ENCODE measurements at regions not wholly inside any gene's neighbourhood (a gene's known extent, or its start where the extent isn't known, plus 50 kb on each side); places are given as distances from the start of the nearest gene placed in this dataset.

DNA sequence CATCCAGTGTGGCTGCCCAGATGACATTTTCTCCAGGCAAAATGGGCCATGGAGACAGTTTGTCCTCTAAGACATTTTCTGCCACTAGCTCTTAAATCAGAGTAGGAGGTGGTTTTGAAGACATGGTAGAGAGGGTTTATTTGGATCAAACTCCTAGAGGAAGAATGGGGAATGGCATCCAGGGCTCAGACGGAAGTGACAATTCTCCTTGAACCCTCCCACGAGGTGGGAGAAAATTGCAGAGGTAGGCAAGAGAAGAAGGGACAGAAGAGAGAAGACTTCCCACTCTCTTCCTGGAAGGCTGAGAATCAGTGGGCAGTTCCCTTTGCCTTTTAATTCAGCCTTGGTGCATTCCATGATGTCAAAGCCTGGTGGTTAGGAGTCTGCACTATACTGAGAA lies 194.0 kb downstream of the SMIM20 start:
- no peak for DNase-seq

DNA sequence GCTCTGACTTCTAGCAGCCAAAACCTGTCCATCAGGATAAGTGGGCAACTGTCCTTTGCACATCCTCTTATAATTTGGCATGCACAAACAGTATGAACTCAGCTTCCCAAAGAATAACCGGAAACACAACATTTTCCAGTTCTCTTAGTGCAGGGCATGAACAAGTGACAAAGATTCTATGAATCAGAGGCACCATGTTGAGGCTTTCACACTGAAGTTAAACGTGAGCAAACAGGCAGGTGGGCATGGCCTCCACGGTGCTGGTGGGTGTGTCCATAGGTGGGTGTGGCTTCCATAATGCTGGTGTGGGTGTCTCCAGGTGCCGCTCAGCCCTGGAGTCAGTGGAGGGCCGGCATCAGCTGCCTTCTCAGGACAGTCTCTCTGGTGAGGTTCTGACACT lies 196.5 kb downstream of the SMIM20 start:
- no peak for DNase-seq

DNA sequence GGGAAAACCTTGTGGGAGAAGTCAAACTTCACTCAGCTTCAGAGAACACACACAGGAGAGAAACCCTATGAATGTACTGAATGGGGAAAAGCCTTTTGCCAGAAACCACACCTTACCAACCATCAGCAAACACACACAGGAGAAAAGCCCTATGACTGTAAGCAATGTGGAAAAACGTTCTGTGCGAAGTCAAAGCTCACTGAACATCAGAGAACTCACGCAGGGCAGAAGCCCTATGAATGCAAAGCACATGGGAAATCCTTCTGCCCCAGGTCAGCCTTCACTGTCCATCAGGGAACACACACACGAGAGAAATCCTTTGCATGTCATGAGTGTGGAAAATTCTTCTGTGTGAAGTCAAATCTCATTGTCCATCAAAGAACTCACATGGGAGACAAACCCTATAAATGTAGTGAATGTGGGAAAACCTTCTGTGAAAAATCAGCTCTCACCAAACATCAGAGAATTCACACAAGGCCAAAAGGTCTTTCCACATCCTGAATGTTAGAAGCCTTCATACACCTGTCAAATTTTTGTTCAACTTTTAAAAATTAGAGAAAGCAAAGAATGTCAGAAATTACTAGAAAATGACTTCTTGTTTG lies 199.4 kb downstream of the SMIM20 start:
- DNase-seq, result no peak

DNA sequence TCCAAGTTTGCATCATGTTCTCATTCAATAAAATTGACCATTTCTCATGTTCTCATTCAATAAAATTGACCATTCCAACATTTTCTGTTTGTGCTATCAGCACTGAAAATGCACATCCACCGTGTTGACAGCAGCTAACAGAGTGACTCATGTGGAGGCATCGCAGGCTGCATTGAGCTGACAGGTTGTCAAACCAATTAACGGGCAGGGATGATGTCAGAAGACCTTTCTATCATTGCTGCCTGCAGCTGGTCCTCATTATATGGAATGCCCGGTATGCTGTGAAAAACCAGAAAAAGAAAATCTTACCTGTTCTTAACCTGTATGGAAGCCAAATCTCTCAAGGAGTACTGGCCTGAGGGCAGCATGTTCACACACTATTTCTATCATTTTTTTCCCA lies 202.0 kb downstream of the SMIM20 start:
- no peak for DNase-seq

DNA sequence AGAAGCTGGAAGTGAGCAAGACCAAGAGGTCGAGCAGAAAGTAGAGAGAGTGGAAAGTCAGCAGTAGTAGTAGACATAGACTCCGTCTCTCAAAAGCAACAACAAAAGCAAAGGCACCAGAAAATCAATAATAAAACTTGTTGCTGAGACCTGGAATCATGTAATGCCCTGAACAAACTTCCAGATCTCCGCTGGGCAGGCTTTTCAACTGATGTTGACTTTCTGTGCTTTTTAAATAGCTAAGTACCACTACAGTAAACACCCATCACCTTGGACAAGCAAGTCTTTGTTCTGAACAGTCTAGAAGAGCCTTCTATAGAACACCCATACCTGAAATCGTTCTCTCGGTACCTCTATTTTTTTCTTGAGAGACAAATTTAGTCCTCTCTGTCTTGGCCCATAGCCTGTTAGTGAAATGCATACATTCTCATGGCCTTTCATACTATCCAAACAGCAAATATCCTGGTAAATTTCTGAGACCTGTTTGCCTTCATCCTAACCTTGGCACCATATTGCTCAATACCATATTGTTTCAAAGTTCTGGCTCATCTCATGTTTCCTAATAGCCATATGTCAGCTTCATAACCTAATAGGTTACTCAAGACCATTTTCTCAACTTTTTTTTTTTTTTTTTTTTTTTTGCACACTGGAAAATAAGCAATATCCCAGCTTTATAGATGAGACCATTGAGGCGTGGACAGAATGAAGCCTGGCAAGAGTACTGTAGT lies 200.6 kb upstream of the RBPJ start:
- no peak for DNase-seq

DNA sequence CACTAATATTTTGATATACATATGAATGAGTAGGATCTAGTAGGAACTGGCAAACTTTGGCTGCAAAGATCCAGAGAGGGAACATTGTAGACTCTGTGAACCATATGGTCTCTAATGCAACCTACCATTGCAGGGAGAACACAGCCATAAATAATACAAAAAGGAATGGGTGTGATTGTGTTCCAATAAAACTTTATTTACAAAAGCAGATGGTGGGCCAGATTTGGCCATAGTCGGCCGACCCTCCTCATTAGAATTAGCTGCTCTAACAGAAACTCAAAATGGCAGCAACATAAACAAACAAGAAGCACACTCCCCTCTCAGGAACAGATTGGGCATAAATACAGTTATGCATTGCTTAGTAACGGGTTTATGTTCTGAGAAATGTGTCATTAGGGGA lies 198.1 kb upstream of the RBPJ start:
- DNase-seq, result no peak

DNA sequence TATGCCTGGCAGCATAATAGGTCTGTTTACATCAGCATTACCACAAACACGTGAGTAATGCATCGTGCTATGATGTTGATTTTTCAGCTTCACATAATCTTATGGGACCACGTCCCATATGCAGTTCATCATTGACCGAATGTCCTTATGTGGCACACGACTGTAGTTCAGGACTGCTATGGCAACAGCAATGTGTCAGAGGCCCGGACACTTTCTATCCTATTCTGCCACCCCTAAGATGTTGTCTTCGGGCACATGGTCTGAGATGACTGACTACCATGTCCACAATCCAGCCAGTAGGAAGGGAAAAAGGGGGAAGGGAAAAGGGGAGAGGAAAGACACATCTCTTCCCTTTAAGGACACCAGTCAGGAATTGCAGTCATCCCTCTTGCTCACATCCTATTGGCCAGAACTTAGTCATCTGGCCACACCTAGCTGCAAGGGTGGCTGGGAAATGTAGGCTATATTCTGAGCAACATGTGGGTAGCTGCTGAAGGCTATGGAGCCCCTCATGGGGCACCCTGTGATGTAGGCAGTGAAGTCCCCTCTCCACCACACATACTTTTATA lies 196.0 kb upstream of the RBPJ start:
- DNase-seq, result no peak

DNA sequence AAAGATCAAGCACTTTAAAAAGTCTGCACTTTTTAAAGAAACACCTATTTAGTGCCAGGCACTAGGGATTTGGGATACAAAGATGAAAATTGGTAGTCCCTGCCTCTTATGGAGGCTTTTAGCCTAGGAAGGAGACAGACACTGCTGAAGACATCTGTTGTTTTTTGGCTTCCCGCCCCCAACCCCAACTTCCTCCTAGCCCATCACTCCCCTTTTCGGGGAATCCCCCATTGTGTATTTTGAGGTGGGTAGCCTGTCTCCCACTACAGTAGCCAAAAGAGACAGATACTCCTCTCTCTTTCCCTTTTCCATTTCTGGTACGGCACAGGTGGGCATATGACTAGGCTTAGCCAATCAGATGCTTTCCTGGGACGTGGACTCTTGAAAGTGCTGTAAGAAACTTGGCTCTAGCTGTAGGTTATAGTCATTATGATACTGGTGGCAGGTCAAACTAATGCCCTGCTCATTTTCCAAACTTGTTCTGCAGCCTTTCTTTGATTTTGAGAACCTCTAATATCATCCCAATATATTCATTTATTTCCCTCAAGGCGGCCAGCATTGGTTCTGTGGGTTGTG lies 194.6 kb upstream of the RBPJ start:
- DNase-seq, result no peak

DNA sequence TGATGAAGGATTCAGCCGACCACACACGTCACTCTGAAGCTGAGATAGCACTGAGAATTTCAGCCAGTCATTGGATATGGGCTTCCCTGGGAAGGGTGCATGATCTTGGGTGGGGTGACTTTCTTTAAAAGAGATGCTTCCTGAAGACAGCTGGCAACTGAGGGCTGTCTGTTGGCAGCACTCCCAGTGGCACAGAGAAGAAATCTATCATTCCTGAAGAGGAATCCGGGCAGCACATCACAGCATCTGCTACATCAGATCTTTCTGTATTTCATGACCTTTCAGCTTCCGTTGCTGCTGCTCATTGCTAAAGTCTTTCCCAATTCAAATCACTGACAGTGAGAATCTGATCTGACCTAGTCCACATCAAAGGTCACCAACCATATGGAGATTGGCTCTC lies 193.8 kb upstream of the RBPJ start:
- no peak for DNase-seq

DNA sequence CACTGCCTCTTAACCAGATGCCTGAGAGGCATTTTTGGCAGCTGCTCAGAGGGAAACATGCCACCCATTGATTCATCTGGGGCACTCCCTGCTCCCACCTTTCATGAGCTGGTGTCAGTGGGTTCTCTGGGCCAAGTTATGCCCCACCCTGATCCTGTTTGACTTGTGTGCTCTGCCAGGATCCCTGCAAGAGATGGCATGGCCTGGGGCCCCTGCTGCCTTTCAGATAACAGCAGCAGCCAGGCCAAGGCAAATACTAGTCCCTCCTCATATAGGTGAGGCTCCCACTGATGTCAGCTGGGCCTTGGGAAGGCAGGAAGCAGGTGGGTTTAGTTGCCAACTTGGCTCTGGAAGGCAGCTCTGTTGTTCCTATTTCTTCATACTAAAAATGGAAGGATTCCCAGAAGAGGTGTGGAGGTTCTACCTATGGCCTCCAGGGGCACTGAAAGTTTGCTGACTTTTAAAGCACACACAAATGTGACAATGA lies 192.9 kb upstream of the RBPJ start:
- no peak for DNase-seq

DNA sequence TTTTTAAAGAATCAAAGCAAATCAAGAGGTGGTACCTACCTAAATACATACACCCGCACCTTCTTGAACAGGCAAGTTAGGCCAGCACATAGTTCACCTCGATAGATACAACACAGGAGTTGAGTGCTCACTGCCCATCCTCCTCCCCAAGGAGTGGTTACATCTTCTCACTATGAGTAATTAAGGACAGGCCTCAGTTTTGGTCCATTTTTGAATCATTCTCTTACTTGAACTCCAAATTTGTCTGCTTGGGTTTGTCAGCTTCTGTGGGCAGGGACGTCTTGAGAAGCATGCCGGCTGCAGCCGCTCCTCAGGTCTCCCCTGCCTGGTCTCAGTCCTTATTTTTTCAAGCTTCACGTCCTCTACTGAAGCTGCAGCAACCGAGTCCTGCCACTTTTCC lies 190.6 kb upstream of the RBPJ start:
- DNase-seq, result no peak

DNA sequence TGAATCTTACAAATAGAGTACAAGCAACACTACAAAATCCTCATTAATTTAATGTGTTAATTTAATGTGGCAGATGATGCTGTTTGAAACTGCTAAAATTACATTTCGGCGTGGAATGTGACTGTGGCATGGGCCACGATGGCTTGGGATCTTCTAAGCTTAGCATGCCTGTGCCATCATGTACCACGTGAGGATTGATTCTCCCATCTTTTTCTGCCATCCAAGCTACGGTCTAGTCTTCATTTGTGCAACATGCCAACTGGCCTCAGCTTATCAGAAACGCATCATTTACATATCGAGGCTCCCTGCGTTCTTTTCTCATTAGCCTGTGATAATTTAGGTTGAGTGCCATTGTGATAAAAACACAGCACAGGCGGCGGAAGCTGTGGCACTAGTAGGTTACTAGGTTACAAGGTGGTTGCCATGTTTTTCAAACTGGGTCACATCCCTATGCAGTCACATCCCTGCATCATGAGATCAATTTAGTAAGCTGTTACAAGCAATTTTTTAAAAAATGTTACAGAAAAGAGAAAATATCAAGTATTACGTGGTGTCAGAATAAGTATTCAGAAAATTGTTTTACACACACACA lies 189.9 kb upstream of the RBPJ start:
- DNase-seq, result no peak

DNA sequence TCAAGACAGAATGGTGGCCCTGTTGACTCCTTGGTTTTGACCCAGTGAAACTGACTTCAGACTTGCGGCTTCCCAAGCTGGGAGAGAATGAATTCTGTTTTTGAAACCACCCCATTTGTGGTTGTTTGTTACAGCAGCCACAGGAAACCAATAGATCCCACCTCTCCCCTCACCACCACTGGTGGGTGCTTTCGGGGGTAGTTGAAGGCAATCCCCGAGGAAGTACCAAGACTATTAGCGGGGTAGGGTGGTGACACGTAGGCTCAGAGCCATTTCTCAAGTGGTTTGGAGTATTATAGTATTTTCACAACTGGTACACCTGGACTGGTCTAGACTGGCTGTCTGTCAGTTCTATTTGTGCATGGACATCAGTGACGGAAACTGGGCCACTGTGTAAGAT lies 189.1 kb upstream of the RBPJ start:
- DNase-seq, result no peak

DNA sequence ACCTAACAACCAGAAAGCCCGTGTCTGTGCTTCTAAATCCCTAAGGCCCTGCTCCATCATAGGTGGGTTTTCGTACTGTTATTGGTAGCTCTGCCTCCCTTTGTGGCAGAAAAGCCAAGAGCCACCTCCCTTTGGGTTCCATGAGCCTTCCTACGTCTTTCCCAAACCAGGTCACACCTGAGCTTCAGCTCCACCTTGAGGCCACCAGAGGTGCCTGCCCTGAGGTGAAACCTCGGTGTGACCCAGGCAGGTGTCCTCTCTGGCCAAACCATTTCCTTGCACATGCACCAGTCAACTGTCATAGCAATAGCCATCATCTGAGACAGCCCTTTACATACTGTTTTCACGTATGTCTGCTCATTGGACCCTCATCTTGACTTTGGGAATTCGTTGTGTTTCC lies 188.0 kb upstream of the RBPJ start:
- no peak for DNase-seq

DNA sequence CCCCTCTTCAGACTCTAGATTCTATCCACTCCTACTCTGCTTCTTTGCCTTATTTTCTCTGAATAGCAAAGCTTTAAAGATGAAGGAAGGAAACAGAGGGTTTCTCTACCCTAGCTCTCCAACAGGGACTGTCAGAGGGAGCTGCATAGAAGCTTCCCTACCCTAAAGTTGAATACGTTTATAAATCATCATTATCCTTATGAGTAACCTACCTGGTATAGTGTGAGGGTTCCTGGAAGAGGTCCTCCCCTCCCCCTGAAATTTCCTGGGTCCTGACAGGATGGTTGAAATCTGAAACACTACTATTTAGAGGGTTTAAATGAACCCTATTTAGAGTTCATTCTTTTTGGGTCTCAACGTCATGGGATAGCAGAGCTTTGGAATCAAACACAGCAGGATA lies 187.0 kb upstream of the RBPJ start:
- no peak for DNase-seq

DNA sequence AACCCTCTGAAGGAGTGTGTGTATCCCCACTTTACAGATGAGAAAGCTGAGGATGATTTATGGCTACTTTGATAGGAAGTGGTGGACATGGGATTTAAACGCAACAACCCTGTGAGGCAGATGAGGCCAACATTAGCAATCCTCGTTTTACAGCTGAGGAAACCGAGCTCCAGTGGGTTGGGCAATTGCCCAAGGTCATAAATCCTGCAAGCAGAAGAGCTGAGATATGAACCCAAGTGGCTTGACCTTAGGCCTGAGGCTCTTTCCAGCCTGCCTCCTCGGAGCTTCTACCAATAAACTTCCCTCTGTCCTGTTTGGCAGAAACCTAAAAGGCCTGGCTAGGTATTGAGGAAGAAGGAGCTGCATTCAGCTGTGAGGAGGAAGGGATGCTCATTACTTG lies 185.5 kb upstream of the RBPJ start:
- no peak for DNase-seq

DNA sequence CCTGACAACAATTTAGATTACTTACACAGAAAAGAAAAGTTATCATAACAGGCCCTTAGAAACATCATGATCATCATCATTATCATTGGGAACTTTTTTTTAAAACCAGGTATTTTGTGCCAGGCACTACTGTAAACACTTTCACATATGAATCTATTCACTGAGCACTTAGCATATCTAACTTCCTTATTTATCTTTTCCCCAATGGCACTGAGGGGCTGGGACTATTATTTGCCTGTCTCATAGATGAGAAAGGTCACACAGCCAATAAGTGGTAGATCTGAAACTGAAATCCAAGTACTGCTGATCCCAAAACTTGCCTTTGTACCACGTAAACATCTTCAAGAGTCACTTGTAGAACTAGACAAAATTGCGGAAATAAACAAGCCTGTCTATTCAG lies 184.2 kb upstream of the RBPJ start:
- DNase-seq, result no peak

DNA sequence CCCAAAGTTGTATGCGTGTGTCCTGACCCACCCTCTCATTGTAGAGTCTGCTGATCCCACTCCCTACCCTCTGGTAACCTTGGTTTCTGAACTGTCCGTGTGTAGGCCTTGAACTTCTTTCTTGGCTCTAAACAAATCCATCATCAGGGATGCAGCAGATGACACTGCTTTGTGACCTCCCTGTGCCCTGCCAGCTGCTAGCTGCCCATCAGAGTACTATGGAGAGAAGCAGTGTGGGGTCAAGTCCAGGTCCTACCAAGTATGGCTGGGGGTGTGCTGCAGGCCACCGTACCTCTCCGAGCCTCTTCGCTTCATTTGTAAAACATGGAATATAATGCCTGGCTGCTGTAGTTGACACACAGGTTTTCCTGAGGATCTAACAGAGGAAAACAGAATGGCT lies 183.5 kb upstream of the RBPJ start:
- no peak for DNase-seq

DNA sequence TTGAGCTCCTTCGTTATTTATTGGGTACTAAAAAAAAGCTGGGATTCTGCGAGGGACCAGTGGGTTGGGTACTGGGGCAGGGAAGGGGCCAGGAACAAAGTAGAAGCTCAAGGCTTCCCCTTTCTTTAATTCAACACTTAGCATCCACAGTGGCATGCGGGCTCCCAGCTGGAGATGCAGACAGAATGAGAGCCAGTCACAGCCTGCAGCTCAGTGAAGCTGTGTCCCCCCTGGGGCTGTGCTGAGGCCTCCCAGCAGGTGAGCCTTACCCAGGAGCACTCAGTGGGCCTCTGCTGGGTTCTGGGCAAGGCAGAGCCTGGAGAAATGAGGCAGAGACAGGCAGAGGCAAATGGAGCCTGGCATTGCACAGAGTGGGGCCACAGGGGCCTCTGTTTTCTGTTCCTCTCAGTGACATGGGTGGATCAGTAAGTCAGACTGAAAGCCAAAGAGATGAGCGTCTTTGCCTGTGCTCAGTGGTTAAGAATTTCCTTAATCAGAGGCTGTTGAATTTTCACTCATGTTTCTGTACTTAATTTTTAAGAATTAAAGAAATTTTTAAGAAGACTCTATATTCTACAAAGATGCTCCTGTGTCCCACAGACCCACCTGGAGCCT lies 181.4 kb upstream of the RBPJ start:
- no peak for DNase-seq

DNA sequence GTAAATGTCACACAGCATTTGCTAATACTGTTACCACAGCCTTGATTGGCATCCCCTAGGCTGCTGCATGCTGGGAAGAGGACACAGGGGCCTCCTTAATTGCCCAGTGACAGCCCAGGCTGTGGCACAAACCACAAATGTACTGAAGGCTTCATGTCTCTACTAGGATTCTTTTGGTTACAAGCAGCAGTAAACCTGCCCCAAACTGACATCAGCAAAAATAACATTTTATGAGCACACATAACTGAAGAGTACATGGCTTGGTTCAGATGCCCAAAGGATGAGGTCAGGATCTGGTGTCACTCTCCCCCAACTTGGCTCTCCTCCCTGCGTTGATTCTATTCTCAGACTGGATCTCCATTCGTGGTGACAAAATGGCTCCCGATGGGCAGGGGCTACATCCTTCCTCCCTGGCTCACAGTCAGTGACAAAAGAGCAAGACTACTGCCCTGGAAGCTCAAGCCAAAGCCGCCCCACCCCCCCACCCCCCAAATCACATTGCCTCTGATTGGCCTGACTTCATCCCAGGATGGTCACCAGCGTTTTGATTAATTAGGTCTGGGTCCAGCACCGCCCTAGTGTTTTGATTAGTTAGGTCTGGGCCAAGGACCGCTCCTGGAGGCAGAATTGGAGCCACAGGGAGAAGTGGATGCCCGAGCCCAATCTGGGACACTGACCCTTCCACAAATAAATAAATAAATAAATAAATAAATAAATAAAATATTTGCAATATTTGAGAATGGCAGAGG lies 180.5 kb upstream of the RBPJ start:
- DNase-seq, result no peak

DNA sequence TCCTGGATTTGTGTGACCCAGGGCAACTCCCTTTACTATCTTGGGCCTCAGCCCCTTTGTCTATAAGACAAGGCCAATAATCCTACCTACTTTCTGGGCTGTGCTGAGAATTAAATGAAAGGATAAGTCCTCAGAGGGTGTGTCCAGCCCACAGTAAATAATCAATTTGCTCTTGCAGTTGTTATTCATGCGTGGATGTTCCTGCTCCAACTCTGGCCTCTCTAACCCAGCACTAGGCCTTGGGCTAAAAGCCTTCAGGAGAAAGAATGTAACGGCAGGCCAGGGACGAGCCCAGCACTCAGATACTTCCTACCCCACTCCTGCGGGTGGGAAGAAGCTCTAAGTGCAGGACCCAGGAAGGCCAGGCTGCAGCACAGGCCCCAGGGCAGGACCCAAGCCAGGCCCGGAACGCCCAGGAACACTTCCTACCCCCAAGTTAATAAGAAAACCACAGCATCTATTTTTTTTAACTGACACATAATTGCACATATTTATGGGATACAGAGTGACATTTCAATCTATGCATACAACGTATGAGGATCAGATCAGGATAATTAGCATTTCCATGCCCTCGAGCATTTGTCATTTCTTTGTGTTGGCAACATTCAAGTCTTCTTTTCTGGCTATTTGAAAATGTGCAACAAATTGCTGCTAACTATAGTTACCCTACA lies 179.6 kb upstream of the RBPJ start:
- DNase-seq, result no peak

Data from GOT3 (cell line).